ENCODE measurements at regions not wholly inside any gene's neighbourhood (a gene's known extent, or its start where the extent isn't known, plus 50 kb on each side); places are given as distances from the start of the nearest gene placed in this dataset.

GRCh38 chr11:10925149-10925926 lies 67.5 kb upstream of the ZBED5 start:
- Histone ChIP-seq H2BK5ac (ENCODE audit: low read depth, low read length) (no peak overlapping the region), H4K8ac (ENCODE audit: extremely low read depth, insufficient read depth, low read length) (no peak overlapping the region), H2BK120ac (replicated peaks; ENCODE audit: low read depth, low read length) (no peak overlapping the region), H2BK15ac (ENCODE audit: low read length) (no peak overlapping the region), H4K5ac (ENCODE audit: insufficient read length, low read depth, low read length) (no peak overlapping the region), H3K18ac (ENCODE audit: extremely low read depth, low read length) (no peak overlapping the region), H3K79me2 (ENCODE audit: control insufficient read depth in 1 of 2, insufficient read depth in 2 of 2, low read length in 2 of 2) (no peaks in the 10 kb centered on the region), H3K27ac (ENCODE audit: low read depth, low read length) (no peak overlapping the region), H3K79me1 (ENCODE audit: low read depth, low read length) (no peaks in the 10 kb centered on the region), H3K4ac (replicated peaks; ENCODE audit: insufficient read length, low read depth, low read length) (no peak overlapping the region), H4K91ac (replicated peaks; ENCODE audit: insufficient read length, low read length) (no peak overlapping the region), H3K14ac (ENCODE audit: insufficient read length) (no peak overlapping the region), H3K23me2 (ENCODE audit: low read depth, low read length) (no peaks in the 10 kb centered on the region), H3K9ac (replicated peaks in 1 of 4; ENCODE audit: extremely low read depth in 1 of 4, low read depth in 3 of 4, low read length in 3 of 4) (no peak overlapping the region), H2BK12ac (ENCODE audit: low read depth, low read length) (no peak overlapping the region), H4K20me1 (replicated peaks in 1 of 2; ENCODE audit: control insufficient read depth in 1 of 2, insufficient read depth in 2 of 2, low read length in 2 of 2) (no peaks in the 10 kb centered on the region), H3K4me3 (ENCODE audit: extremely low read depth in 1 of 4, insufficient read depth in 2 of 4, low read depth in 3 of 4, low read length in 4 of 4) (no peak overlapping the region), H3K23ac (ENCODE audit: insufficient read length) (no peak overlapping the region), H2AFZ (ENCODE audit: low read length) (no peak overlapping the region), H2BK20ac (ENCODE audit: low read length) (no peak overlapping the region), H3K27me3 (replicated peaks in 1 of 4; ENCODE audit: control insufficient read depth in 3 of 4, extremely low read depth in 1 of 4, insufficient read depth in 3 of 4, low read length in 3 of 4) (peaks cover 0 to 7% (median 6%) of the 10 kb centered on the region in 4 experiments; a peak in 5 of 7 replicates), H3K36me3 (ENCODE audit: control insufficient read depth in 2 of 4, insufficient read depth in 4 of 4, low read length in 3 of 4) (no peaks in the 10 kb centered on the region), H3K56ac (replicated peaks; ENCODE audit: insufficient read length, low read depth, low read length) (no peak overlapping the region), H2AK5ac (ENCODE audit: low read depth, low read length) (no peak overlapping the region), H3K4me1 (replicated peaks in 1 of 4; ENCODE audit: control insufficient read depth in 3 of 4, insufficient read depth in 4 of 4, low read length in 3 of 4) (peaks cover 0 to 5% (median 1%) of the 10 kb centered on the region in 4 experiments; a peak in 3 of 7 replicates), H3K9me3 (ENCODE audit: insufficient read depth in 2 of 2, low read depth in 1 of 2, low read length in 1 of 2) (no peaks in the 10 kb centered on the region; a peak in 1 of 4 replicates), H3K4me2 (ENCODE audit: insufficient read depth in 1 of 2, low read depth in 2 of 2, low read length in 2 of 2) (no peak overlapping the region)
- TF ChIP-seq TEAD4 (IDR thresholded peaks at IDR 0.05; ENCODE audit: low read depth, low read length) (0 out of 2 replicates have a peak, but pooled peaks have one; percentile 11), HDAC2 (IDR thresholded peaks at IDR 0.05; ENCODE audit: borderline replicate concordance in 1 of 2, low read depth in 2 of 2, low read length in 2 of 2) (no peak), KDM5A (IDR thresholded peaks at IDR 0.05; ENCODE audit: low read length) (no peak), SIRT6 (IDR thresholded peaks at IDR 0.05; ENCODE audit: low read length) (no peak), NRF1 (IDR thresholded peaks at IDR 0.05; ENCODE audit: low read depth, low read length) (no peak), CBX8 (IDR thresholded peaks at IDR 0.05; ENCODE audit: borderline replicate concordance, low read depth, low read length) (no peak), SIN3A (conservative IDR thresholded peaks at IDR 0.05 in 1 of 2, IDR thresholded peaks at IDR 0.05 in 1 of 2; ENCODE audit: low read depth in 1 of 2, low read length in 2 of 2) (no peak)
- FAIRE-seq (no peak), DNase-seq (ENCODE audit: low read depth in 1 of 2, low spot score in 2 of 2) (no peak)
- WGBS, 2 experiments (ENCODE audit: extremely low coverage in 1 of 2, insufficient coverage in 1 of 2, insufficient read length in 1 of 2, insufficient replicate concordance in 2 of 2, low coverage in 1 of 2, low lambda C conversion rate in 2 of 2, missing lambda C conversion rate in 1 of 2): 90% methylated on average over 6 of the region's 6 CpGs; no CpG with 5 or more reads in 1 of the 2 experiments
- CTCF ChIA-PET (ENCODE audit: partially characterized antibody): interaction anchor here (0.5 to 2.6 kb wide), 19 partner anchors 8 to 307 kb away, joined by 3 to 12 read pairs (median 3); partner anchors contain the start of gene EIF4G2
- POLR2A ChIA-PET (ENCODE audit: partially characterized antibody): interaction anchor here (0.9 to 4.4 kb wide), 8 partner anchors 13 to 133 kb away, joined by 3 to 59 read pairs (median 4); partner anchors contain the start of genes EIF4G2 and ZBED5

Data from H1 (cell line).